PFSK-1 (cell line): ENCODE measurements at regions not wholly inside any gene's neighbourhood (a gene's known extent, or its start where the extent isn't known, plus 50 kb on each side); places are given as distances from the start of the nearest gene placed in this dataset.

Experiments
- FOXP2 ChIP-seq: optimal IDR thresholded peaks from 2 replicates; pipeline ENCODE3; 2011; ENCODE audit warnings: borderline replicate concordance, control low read depth, inconsistent platforms; ENCODE audit not compliant: insufficient read depth; ENCODE audit errors: extremely low read length, extremely low read depth
- POLR2AphosphoS5 ChIP-seq: IDR thresholded peaks from 2 replicates; pipeline ENCODE4 v1.6.1; 2012; ENCODE audit warnings: low read depth, mild to moderate bottlenecking, control low read depth, low read length, moderate library complexity
- REST ChIP-seq, 2 experiments: IDR thresholded peaks; 2 replicates each; pipeline versions ENCODE4 v1.6.1 to v1.8.0; 2011 to 2012; ENCODE audit warnings: low read depth in 2 of 2, low read length in 2 of 2, control low read depth in 1 of 2, inconsistent platforms in 1 of 2, mild to moderate bottlenecking in 1 of 2, moderate library complexity in 1 of 2; ENCODE audit not compliant: insufficient read depth in 1 of 2
- SIN3A ChIP-seq: IDR thresholded peaks from 2 replicates; pipeline ENCODE4 v1.6.1; 2012; ENCODE audit warnings: mild to moderate bottlenecking, low read length, moderate library complexity, borderline replicate concordance; ENCODE audit not compliant: insufficient read depth
- TAF1 ChIP-seq: IDR thresholded peaks from 2 replicates; pipeline ENCODE4 v1.6.1; 2012; ENCODE audit warnings: low read length, control low read depth, borderline replicate concordance; ENCODE audit not compliant: insufficient read depth

DNA sequence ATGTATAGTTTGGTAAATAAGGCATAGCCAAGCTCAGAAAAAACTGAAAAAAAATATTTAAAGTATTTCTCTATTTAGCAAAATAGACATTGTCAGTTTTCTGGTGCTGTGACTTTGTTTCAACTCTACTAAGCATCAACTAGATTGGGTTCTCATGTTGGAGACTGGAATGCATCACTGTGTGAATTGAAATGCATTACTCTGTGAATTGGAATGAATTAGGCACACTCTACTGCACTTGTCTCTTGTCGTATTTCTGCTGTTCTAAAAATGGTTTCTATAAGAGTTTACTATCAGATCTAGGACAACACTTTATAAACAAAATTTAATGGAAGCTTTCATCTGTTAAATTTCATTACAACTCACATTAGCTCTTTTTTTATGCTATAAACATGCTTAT, 1772.2 kb downstream of the MAT2B start:
- no peak for TF ChIP-seq SIN3A
- no peak for TF ChIP-seq REST (IDR thresholded peaks at IDR 0.05; ENCODE audit: insufficient read depth in 1 of 2, low read depth in 2 of 2, low read length in 2 of 2)
- no peak for TF ChIP-seq TAF1
- no peak for TF ChIP-seq FOXP2
- TF ChIP-seq POLR2AphosphoS5, result no peak

- TF ChIP-seq REST (IDR thresholded peaks at IDR 0.05; ENCODE audit: insufficient read depth in 1 of 2, low read depth in 2 of 2, low read length in 2 of 2), result no peak
- no peak for TF ChIP-seq SIN3A
- no peak for TF ChIP-seq FOXP2
- TF ChIP-seq POLR2AphosphoS5, result no peak
- TF ChIP-seq TAF1, result no peak
Observed at GRCh38 chr5:165282491-165282890, 1777.1 kb downstream of the MAT2B start.

- TF ChIP-seq POLR2AphosphoS5 (no peak), FOXP2 (no peak), SIN3A (no peak), TAF1 (no peak), REST (IDR thresholded peaks at IDR 0.05; ENCODE audit: insufficient read depth in 1 of 2, low read depth in 2 of 2, low read length in 2 of 2) (no peak)
Observed at GRCh38 chr5:165286692-165287091, 1781.3 kb downstream of the MAT2B start.

GRCh38 chr5:165290535-165290934, 1785.1 kb downstream of the MAT2B start:
- TF ChIP-seq SIN3A, result no peak
- no peak for TF ChIP-seq POLR2AphosphoS5

- TF ChIP-seq SIN3A, result no peak
- no peak for TF ChIP-seq POLR2AphosphoS5
- TF ChIP-seq REST (IDR thresholded peaks at IDR 0.05; ENCODE audit: insufficient read depth in 1 of 2, low read depth in 2 of 2, low read length in 2 of 2), result no peak
- TF ChIP-seq TAF1, result no peak
- no peak for TF ChIP-seq FOXP2
Observed at GRCh38 chr5:165296401-165297130, 1791.1 kb downstream of the MAT2B start.
